ENCODE measurements at regions not wholly inside any gene's neighbourhood (a gene's known extent, or its start where the extent isn't known, plus 50 kb on each side); places are given as distances from the start of the nearest gene placed in this dataset.

GRCh38 chr4:136935305-136935704 is 597.0 kb downstream of the PCDH18 start:
- TF ChIP-seq, protein P1, sequence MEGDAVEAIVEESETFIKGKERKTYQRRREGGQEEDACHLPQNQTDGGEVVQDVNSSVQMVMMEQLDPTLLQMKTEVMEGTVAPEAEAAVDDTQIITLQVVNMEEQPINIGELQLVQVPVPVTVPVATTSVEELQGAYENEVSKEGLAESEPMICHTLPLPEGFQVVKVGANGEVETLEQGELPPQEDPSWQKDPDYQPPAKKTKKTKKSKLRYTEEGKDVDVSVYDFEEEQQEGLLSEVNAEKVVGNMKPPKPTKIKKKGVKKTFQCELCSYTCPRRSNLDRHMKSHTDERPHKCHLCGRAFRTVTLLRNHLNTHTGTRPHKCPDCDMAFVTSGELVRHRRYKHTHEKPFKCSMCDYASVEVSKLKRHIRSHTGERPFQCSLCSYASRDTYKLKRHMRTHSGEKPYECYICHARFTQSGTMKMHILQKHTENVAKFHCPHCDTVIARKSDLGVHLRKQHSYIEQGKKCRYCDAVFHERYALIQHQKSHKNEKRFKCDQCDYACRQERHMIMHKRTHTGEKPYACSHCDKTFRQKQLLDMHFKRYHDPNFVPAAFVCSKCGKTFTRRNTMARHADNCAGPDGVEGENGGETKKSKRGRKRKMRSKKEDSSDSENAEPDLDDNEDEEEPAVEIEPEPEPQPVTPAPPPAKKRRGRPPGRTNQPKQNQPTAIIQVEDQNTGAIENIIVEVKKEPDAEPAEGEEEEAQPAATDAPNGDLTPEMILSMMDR (IDR thresholded peaks at IDR 0.05; ENCODE audit: insufficient read depth, low read length, severe bottlenecking) = no peak
- DNase-seq (ENCODE audit: low read depth) (no peak), FAIRE-seq (no peak)
- Histone ChIP-seq H3K36me3 (ENCODE audit: control insufficient read depth, insufficient read depth, low read length) (no peaks in the 10 kb centered on the region), H3K27me3 (ENCODE audit: control insufficient read depth, insufficient read depth, low read length) (no peaks in the 10 kb centered on the region), H3K4me3 (ENCODE audit: low read depth, low read length) (no peak overlapping the region)

DNA sequence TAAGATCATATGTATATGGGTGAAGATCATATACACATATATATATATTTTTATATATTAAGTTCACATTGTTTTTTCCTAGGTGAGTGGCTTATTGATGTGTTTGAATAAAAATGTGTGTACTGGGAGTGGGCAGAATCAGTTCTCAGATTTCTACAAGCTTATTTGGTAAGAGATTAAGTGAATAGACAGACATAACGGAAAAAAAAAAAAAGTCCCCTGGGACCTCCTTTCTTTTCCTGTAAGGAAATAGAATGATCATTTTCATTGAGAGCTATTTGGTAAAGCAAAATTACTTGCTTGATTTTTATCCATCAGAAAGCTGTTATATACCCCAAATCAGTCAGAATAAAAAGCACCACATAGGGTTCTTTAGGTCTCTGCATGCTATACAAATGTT is 597.7 kb downstream of the PCDH18 start:
- DNase-seq (ENCODE audit: low read depth) = no peak
- Histone ChIP-seq H3K27me3 (ENCODE audit: control insufficient read depth, insufficient read depth, low read length) (no peaks in the 10 kb centered on the region), H3K36me3 (ENCODE audit: control insufficient read depth, insufficient read depth, low read length) (no peaks in the 10 kb centered on the region), H3K4me3 (ENCODE audit: low read depth, low read length) (no peak overlapping the region)
- no peak for FAIRE-seq
- TF ChIP-seq, protein P1 (IDR thresholded peaks at IDR 0.05; ENCODE audit: insufficient read depth, low read length, severe bottlenecking) = no peak

- Histone ChIP-seq H3K4me3 (ENCODE audit: low read depth, low read length) (no peak overlapping the region), H3K36me3 (ENCODE audit: control insufficient read depth, insufficient read depth, low read length) (no peaks in the 10 kb centered on the region), H3K27me3 (ENCODE audit: control insufficient read depth, insufficient read depth, low read length) (no peaks in the 10 kb centered on the region)
- FAIRE-seq (no peak), DNase-seq (ENCODE audit: low read depth) (no peak)
- TF ChIP-seq, protein P1 (IDR thresholded peaks at IDR 0.05; ENCODE audit: insufficient read depth, low read length, severe bottlenecking) = no peak
These were observed 600.5 kb downstream of the PCDH18 start for GRCh38 chr4:136931781-136932180.

- TF ChIP-seq, protein P1 (IDR thresholded peaks at IDR 0.05; ENCODE audit: insufficient read depth, low read length, severe bottlenecking) = no peak
- Histone ChIP-seq H3K27me3 (ENCODE audit: control insufficient read depth, insufficient read depth, low read length) (no peaks in the 10 kb centered on the region), H3K36me3 (ENCODE audit: control insufficient read depth, insufficient read depth, low read length) (no peaks in the 10 kb centered on the region), H3K4me3 (ENCODE audit: low read depth, low read length) (no peak overlapping the region)
- FAIRE-seq (no peak), DNase-seq (ENCODE audit: low read depth) (no peak)
These were observed 603.3 kb downstream of the PCDH18 start for GRCh38 chr4:136928957-136929411.

DNA sequence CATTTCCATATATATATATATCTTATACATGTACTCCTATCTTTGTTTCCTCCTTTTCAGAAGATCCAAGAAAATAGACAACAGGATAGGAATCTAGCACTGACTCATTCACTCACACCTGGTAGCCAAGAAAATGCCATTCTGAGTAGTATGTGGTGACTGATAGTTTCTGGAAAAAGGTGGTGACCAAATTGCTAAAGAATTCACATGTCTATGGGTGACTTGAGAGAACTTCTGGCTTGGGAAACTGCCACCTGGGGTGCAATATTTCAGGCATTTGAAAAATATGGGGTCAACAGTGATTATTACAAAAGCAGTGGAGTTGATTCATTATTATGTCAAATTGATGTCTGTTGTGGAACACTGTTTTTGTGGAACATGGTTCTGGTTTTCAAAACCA is 605.1 kb downstream of the PCDH18 start:
- DNase-seq (ENCODE audit: low read depth) (peak; percentile 61), FAIRE-seq (no peak)
- no peak overlapping the region for H3K4me3 ChIP-seq (ENCODE audit: low read depth, low read length)
- no peaks in the 10 kb centered on the region for H3K27me3 ChIP-seq (ENCODE audit: control insufficient read depth, insufficient read depth, low read length)
- H3K36me3 ChIP-seq (ENCODE audit: control insufficient read depth, insufficient read depth, low read length) = no peaks in the 10 kb centered on the region
- TF ChIP-seq, protein P1 (IDR thresholded peaks at IDR 0.05; ENCODE audit: insufficient read depth, low read length, severe bottlenecking) = no peak

DNA sequence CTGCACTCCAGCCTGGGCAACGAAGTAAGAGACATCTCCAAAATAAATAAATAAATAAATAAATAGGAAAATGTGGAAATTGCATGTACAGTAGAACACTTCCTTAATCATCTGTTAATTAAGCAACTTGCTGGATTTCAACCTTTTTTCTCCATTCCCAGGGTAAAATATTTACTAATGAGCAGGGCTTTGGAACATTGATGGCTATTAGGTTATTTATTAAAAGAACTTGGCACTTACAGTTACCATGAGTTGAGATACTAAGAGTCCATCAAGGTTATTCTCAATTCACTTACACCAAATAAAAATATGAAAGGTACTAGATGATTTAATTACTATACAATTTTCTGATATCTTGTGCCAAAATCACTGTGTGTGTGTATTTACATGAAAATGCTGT is 607.1 kb downstream of the PCDH18 start:
- no peak for FAIRE-seq

More for the DNA sequence above, 607.1 kb downstream of the PCDH18 start:
- TF ChIP-seq, protein P1 (IDR thresholded peaks at IDR 0.05; ENCODE audit: insufficient read depth, low read length, severe bottlenecking) = no peak
- no peak overlapping the region for H3K4me3 ChIP-seq (ENCODE audit: low read depth, low read length)
- no peak for DNase-seq (ENCODE audit: low read depth)
- no peaks in the 10 kb centered on the region for H3K36me3 ChIP-seq (ENCODE audit: control insufficient read depth, insufficient read depth, low read length)
- no peaks in the 10 kb centered on the region for H3K27me3 ChIP-seq (ENCODE audit: control insufficient read depth, insufficient read depth, low read length)
